OCI-M1 (cell line): ENCODE measurements at regions not wholly inside any gene's neighbourhood (a gene's known extent, or its start where the extent isn't known, plus 50 kb on each side); places are given as distances from the start of the nearest gene placed in this dataset.
"Not testable (repeated sequence)": the region's sequence is repeated elsewhere in the genome, so short reads cannot be mapped to it uniquely, and the experiment has no call there.

Source experiments
- DNase-seq: peaks from one replicate; lab custom pipeline; 2025; lab: John Stamatoyannopoulos, UW

DNA sequence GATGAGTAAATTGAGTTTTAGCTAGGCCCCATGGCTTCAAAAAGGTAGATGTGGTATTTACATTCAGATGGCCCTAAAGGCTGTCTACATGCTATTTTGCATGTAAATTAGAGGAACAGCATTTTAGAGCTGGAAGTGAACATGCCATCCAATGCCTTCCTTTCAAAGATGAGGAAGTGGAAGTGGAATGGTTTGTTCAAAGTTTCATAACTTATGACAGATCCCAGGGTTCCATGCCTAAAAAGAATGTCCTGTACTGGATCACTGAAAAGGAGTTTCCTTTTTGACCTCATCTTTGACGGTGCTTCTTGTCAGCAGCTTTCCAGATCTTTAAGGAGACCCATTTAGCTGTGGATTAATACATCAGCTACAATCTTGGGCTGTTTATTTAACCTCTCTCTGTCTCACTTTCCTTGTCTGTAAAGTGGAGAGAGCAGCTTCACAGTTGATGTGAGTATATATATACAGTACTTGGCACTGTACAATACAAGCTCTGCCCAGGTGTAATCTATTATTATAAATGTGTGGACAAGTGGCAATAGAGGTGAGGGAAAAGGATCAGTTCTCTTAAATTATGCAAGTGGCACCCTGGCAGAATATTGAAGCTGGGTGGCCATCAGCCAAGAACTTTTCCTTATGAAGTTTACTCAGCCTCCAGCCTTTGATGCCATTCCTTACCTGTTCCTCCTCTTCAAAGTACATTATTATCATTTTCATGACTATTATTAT is 68.7 kb upstream of the GOLGA8B start:
- DNase-seq = peak; percentile 75

DNA sequence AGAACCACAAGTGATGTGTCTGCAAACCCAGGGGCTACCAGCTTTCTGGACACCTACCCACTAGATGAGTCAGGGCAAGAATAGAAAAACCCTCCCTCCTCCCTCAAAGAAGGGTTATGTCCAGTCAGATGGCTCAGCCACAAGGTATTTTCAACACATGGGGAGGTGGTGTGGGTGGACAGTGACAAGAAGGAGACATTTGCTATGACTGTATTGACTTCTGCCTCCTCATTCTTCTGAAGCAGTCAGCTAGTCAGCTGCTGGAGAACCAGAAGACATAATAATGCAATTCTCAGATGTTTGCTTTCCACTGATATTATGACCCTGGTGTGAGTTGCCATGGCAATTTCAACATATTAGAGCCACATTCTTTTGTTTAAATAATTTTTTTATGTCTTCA is 66.7 kb upstream of the GOLGA8B start:
- peak; percentile 11 for DNase-seq

DNA sequence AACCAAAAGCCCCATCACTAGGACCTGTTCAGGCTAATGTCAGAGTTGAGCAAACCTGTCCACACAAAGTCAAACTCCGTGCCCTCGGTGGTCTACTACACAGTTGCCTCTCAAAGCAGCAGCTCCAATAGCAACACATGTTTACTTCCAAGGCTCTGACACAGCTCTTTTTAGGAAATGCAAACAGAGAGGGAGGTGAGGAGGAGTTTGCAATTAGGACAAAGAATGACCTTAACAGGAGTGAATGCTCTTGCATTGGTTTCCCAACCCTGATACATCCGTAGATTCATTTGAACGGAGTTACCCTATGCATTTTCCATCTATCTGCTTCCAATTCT is 64.8 kb upstream of the GOLGA8B start:
- no peak for DNase-seq

DNA sequence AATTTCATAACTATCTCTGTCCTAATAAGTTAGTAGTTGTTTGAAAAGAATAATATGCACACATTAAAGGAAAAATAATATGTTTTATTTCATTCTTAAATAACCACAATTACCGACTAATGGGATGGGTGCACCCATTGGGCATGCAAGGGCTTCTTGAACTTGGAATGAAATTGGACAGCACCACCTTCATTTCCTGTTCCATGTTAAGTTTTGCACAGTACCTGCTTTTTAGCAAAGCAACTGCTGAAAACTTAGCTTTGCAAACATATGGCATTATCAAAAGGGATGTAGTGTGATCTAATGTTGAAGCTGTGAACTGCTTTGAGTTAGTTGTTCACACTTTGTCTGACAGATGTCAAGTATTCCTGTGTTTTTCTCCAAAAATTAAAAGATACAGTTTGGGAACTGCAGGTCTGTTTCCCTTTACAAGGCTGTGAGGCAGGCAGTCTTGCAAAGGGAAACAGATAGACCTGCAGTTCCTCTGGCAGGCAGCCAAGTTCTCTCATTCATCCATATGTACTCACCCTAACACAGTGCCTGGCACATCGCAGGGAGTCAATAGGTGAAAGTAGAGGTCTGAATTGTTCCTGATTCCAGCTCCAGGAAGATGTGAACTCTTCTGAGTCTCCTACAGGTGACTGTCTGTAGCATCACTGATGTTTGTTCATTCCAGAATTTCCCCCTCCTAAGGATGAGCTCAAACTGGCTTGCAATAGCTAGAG is 64.3 kb upstream of the GOLGA8B start:
- peak; percentile 64 for DNase-seq

DNA sequence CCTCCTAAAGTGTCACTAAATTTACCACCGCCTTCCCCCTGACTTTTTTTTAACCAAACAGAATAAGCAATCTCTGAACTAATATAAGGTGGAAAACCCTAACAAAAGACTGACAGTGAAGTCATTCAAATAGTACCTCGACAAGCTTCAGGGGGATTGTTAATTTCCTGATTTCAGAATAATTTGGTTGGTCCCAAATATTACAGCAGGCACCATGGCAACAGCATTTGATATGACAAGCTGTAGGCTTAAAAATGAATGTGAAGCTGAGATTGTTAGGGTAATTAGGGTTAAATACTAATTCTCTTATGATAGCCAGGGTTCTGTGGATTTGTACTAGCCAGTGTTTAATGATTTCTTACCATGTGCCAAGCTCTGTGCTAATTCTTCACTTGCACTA is 63.5 kb upstream of the GOLGA8B start:
- no peak for DNase-seq

DNA sequence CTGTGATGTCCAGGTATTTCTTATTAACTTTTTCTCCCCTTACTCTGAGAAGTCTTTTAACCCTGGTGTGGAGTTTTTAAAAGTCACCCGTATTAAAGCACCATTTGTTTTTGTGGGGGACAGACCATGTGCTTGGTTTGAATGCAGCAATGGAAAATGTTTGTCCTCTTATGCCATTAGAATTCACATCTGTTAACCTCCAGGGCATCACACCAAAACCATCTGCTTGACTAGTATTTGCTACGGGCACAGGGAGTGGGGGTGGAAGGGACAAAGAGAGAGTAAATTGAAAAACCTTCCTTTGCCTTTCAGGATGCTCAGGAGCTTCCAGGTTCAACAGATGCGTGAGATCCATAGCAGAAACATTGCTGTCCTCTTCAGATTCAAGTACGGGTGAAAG is 61.4 kb upstream of the GOLGA8B start:
- DNase-seq = no peak

DNA sequence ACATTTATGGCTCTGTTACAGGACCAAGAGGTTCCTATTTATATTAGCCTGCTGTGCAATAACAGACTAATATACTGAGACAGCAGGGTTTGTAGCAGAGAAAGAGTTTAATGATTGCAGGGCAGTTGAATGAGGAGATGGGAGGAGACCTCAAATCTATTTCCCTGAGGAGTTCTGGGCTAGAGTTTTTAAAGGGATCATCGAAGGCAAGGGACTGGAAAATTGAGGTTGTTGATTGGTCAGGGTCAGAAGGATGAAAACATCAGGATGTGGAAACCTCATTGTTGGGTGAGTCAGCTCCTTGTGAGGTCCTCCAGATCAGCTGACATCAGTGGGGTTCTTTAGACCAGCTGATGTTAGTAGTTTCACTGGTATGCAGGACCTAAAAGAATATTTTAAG is 60.6 kb upstream of the GOLGA8B start:
- DNase-seq = peak; percentile 40

DNA sequence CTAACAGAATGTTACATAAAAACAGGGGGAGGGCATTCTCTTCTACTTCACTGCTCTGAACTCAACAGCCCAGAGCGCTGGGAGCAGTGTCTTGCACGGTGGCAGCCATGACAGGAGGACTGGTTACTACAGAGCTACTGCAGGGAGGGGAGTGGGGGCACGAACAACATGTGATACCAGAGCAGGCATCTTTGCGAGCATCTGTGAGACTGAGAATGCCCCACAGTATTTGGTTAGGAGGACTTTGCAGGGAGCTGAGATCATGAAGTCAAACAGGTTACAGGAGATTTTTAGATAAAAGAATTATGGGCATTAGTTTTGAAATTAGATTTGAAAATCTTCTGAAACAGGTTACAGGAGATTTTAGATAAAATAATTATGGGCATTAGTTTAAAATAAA is 58.8 kb upstream of the GOLGA8B start:
- DNase-seq = no peak

DNA sequence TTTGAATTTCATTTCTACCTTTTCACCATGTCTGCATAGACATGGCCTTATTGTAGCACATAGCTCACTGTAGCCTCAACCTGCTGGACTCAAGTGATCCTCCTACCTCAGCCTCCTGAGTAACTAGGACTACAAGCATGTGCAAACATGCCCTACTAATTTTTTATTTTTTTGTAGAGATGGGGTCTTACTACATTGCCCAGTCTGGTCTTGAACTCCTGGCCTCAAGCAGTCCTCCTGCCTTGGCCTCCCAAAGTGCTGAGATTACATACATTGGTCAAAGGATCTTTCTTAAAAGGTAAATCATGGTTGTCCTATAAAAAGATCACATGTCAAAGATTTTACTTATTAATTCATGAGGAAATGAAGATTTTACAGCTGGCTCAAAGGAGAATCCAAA is 57.2 kb upstream of the GOLGA8B start:
- DNase-seq = no peak

DNA sequence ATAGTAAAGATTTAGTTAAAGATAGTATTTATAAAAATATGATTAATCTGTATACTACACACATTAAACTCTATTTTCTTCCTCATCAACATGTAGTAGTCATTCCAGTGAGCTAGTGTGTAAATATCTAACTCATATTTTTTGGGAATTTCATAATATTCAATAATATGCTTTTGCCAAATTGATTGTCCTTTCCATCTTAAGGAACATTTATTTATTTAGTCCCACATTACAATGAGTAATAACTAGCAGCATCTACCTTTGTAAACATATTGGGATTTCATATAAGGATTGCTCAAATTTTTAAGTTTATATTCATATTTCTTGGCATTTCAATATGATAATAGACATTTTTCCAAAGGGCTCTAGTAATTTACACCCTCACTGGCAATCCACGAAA is 53.9 kb upstream of the GOLGA8B start:
- DNase-seq = no peak

DNA sequence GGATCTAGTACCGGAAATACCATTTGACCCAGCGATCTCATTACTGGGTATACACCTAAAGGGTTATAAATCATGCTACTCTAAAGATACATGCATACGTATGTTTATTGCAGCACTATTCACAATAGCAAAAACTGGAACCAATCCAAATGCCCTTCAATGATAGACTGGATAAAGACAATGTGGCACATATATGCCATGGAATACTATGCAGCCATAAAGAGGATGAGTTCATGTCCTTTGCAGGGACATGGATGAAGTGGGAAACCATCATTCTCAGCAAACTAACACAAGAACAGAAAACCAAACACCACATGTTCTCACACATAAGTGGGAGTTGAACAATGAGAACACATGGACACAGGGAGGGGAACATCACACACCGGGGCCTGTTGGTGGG is 50.2 kb upstream of the GOLGA8B start:
- DNase-seq = not testable (repeated sequence)
